ENCODE measurements at regions not wholly inside any gene's neighbourhood (a gene's known extent, or its start where the extent isn't known, plus 50 kb on each side); places are given as distances from the start of the nearest gene placed in this dataset.
A peak's percentile ranks its signal among the peaks of the same experiment; 100 is the strongest.

DNA sequence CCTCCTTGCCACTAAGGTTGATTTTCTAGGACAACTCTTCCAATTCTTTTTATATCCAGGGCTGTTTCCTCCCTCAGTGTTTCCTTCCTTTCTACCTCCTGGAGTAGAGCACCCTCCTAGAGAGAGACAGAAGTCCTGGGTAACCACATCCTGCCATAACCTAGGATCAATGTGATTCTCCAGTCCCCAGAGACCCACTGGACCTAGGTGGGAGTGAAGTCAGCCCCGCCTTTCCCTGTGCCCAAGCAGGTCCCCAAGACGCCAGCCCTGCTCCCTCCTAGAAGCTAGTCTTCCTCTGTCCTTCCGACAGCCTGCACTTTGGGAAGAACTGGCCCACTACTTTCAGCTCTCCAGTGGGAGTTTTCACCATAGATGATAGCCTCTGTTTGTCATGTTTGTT is 166.8 kb upstream of the PLEKHG7 start:
- no peak for DNase-seq (ENCODE audit: low read depth in 3 of 3)

DNA sequence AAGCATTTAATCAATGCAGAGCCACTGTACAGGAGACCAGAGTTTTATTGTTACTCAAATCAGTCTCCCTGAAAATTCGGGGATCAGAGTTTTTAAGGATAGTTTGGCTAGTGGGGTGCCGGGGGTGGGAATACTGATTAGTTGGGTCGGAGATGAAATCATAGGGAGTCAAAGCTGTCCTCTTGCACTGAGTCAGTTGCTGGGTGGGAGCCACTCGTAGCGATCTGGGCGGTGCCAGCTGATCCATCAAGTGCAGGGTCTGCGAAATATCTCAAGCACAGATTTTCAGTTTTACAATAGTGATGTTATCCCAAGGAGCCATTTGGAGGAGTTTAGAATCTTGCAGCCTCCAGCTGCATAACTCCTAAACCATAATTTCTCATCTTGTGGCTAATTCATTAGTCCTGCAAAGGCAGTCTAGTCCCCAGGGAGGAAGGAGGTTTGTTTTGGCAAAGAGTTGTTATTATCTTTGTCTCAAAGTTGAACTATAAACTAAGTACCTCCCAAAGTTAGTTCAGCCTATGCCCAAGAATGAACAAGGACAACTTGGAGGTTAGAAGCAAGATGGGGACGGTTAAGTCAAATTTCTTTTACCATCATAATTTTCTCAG is 169.4 kb upstream of the PLEKHG7 start:
- no peak for DNase-seq (ENCODE audit: low read depth in 3 of 3)

DNA sequence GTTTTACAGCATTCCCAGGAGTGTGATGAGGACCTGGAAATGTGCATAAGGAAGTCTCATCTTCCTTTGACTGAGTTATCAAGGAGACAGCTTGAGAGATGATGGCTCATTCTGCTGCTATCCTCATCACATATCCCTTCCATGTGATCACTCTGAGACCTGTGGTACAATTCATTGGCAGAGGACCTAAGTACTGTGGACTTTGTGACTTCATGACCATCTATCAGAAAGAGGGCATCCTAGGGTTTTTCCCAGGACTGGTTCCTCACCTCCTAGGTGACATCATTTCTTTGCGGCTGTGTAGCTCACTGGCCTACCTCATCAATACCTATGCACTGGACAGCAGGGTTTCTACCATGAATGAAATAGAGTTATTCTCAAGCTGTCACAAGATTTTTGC is 172.1 kb upstream of the PLEKHG7 start:
- DNase-seq (ENCODE audit: low read depth in 3 of 3), result no peak

- no peak for DNase-seq (ENCODE audit: low read depth in 3 of 3)
Observed at GRCh38 chr12:92529944-92530343, 172.8 kb upstream of the PLEKHG7 start.

GRCh38 chr12:92528586-92528985 is 174.2 kb upstream of the PLEKHG7 start:
- no peak for DNase-seq (ENCODE audit: low read depth in 3 of 3)

GRCh38 chr12:92528097-92528496 is 174.7 kb upstream of the PLEKHG7 start:
- no peak for DNase-seq (ENCODE audit: low read depth in 3 of 3)

GRCh38 chr12:92524489-92524888 is 178.3 kb upstream of the PLEKHG7 start:
- no peak for DNase-seq (ENCODE audit: low read depth in 3 of 3)

- no peak for DNase-seq (ENCODE audit: low read depth in 3 of 3)
Observed at GRCh38 chr12:92520511-92520910, 182.3 kb upstream of the PLEKHG7 start.

GRCh38 chr12:92519284-92519683 is 183.5 kb upstream of the PLEKHG7 start:
- DNase-seq (ENCODE audit: low read depth in 3 of 3), result no peak

DNA sequence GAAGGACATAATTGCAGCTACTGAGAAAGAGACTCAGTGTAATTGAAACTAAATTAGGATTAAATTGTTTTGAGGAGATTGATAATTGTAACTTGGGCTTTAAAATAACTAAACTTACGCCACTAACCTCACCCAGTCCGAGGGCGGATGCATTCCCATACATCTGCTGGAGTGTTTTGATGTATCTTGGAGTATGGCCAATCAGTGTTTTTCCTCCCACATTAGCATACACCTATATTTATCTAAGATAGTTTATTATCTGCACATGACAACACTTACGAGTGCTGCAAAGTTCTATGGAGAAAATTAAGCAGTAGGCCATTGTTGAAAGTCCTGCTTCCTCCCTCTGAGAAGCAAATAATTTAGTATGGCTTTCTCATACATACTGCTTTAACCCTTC is 184.7 kb upstream of the PLEKHG7 start:
- DNase-seq (ENCODE audit: low read depth in 3 of 3), result no peak

- DNase-seq (ENCODE audit: low read depth in 3 of 3), result no peak
Observed at GRCh38 chr12:92516277-92516600, 186.6 kb upstream of the PLEKHG7 start.

DNA sequence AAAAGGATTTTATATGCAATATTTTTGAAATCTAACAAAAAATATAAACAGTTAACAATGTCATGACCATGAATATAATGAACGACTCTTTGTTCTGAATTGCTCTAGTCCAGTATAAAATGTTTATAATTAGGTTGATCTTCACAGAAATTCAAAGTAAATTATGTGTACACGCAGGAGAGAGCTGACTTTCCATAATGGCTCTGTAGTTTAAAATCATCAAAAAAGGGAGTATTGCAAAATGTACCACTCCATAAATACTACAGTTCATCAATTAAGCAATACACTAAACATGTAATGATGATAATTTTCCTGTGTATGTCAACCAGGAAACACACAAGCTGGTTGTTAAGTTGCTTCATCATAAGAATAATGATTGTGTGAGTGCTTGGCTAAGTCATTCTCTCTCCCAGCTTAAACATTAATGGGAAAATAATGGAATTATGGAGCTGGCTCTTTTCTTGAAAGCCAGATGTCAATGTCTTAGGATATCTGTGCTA is 189.5 kb upstream of the PLEKHG7 start:
- DNase-seq (ENCODE audit: low read depth in 3 of 3), result no peak

- DNase-seq (ENCODE audit: low read depth in 3 of 3), result no peak
Observed at GRCh38 chr12:92511786-92512185, 191.0 kb upstream of the PLEKHG7 start.

GRCh38 chr12:92509156-92509738 is 193.5 kb upstream of the PLEKHG7 start:
- no peak for DNase-seq (ENCODE audit: low read depth in 3 of 3)

DNA sequence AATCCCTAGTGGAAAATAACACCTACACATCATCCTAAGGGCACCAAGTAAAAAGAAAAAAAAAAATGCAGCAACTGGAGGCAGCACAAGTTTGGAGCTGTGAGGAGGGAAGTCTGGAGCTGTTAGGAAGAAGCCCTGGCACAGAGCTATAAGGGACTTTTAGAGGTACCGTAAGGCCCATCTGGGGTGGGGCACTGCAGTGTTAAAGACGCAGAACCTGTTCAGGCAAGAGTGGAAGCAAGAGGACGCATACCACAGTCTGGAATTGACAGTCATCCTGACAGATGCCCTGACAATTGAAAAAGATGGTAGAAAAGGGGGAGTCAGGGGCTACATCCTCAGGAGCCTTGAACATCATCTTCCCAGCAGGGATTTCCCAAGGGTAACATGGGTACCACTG is 195.9 kb upstream of the PLEKHG7 start:
- DNase-seq (ENCODE audit: low read depth in 3 of 3), result no peak

- DNase-seq (ENCODE audit: low read depth in 3 of 3), result no peak
Observed at GRCh38 chr12:92506460-92506859, 196.3 kb upstream of the PLEKHG7 start.

DNA sequence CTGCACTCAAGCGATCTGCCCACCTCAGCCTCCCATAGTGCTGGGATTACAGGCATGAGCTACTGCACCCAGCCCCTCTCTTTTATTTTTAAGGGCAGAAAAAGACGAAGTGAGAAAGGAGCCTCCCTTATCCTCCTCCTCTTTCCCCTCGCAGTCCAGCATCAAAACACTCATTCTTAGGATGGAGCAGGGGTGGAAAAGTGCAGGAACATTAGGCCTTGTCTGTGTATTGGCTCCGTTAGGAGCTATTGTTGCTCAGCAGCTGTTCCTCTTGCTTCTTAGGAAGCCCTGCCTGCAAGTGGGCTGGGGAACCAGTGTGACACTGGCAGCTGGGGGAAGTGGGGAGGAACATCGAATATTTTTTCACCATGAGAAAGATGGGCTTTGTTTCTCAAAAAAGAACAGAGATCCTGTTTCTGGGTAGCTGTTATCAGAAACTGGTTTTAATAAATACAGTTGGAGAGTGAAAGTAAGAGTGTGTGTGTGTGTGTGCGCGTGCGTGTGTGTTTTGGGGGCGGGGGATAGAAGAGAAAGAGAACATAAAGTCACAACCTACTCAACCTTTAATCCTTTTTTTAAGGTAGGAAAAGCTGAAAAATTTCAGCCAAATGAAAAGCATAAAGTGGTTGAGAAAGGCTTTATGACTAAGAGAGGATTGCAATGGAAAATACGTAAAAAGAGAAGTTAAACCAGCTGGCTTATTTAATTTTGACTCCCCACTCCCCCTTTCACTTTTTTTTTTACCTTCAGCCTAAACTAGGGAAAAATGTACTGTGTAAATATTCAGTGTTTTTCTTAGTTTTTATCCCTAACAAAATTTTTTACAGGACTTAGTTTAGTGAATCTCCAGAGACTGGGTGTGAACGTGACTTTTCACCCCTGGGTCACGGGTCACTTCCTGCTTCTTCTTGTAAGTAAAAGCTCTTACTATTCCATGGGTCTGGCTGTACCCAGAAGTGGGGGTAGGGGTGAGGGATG is 197.2 kb upstream of the PLEKHG7 start:
- peak; percentile 34 to 50 (median 47) for DNase-seq (ENCODE audit: low read depth in 3 of 3)

- DNase-seq (ENCODE audit: low read depth in 3 of 3), result no peak
Observed at GRCh38 chr12:92504594-92504981, 198.2 kb upstream of the PLEKHG7 start.

DNA sequence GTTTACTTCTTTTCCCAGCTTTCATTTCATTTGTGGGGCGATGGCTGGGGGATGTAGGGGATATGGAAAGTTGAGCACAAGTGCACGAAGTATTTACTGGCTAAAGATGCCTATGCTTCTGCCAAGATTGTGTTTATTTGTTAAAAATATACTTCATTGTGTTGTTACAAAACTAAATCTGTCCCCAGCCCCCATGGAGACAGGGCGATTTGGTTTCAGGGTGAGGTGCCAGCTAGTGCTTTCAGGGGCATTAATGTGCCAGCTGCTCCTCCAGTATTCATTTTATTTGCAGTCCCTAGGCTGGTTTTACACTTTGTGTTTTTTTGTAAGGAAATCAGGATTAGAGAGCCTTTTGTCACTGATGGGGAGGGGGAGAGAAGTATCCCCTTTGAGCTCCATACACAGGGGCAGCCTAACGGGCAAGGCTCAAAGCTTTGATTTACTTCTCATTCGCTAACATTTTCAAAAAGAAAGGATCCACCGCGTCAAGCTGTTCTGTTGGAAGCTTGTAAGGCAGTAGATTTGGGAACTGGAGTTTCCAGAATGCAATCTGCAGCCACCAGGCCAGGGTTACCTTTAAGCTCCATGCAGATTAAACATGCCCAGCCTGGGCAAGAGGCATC is 198.7 kb upstream of the PLEKHG7 start:
- no peak for DNase-seq (ENCODE audit: low read depth in 3 of 3)

GRCh38 chr12:92503029-92503931 is 199.5 kb upstream of the PLEKHG7 start:
- no peak for DNase-seq (ENCODE audit: low read depth in 3 of 3)

DNA sequence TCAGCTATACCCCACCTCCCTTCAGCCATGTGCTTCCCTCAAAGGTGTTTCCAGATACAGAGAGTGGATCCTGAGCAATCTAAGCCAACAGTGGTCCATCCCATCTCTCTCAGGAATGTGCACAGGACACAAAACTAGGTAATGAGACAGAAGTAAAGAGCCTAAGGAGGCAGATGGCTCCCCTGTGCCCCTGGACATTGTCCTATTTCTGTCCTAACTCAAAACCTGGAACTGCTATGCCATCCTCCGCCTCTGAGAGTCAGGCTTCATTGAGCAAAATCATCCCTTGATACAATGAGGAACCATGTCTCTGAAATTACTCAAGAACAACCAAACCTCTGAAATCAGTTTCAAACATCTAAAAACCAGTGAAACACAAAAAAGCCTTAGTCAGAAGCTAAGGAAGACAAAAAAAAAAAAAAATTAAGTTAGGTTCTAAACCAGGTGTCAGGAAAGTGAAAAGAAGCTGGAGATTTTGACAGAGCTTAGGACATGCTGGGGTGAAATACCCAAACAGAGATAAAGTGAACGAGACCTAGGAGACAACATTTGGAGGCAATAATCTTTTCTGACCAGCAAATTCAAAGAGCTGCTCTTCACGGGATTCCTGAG is 200.3 kb upstream of the PLEKHG7 start:
- DNase-seq (ENCODE audit: low read depth in 3 of 3), result no peak
